HUES6 (cell line): ENCODE measurements at regions not wholly inside any gene's neighbourhood (a gene's known extent, or its start where the extent isn't known, plus 50 kb on each side); places are given as distances from the start of the nearest gene placed in this dataset.

Experiments
- H3K27ac ChIP-seq: 2 replicates; pipeline ENCODE4 v1.7.0; 2013; ENCODE audit warnings: low read depth, mild to moderate bottlenecking, low read length, inconsistent platforms
- H3K27me3 ChIP-seq: 2 replicates; pipeline ENCODE4 v1.6.1; 2013; ENCODE audit warnings: low read length; ENCODE audit not compliant: control insufficient read depth, insufficient read depth
- H3K36me3 ChIP-seq: 2 replicates; pipeline ENCODE4 v1.6.1; 2013; ENCODE audit warnings: low read length; ENCODE audit not compliant: control insufficient read depth, insufficient read depth
- H3K4me1 ChIP-seq: 2 replicates; pipeline ENCODE4 v1.6.1; 2013; ENCODE audit warnings: low read length; ENCODE audit not compliant: control insufficient read depth, insufficient read depth
- H3K4me3 ChIP-seq: 2 replicates; pipeline ENCODE4 v1.5.1; 2013; ENCODE audit warnings: low read depth, low read length
- H3K9ac ChIP-seq: one replicate; pipeline ENCODE4 v1.6.1; 2013; ENCODE audit warnings: mild to moderate bottlenecking, low read length
- H3K9me3 ChIP-seq: 2 replicates; pipeline ENCODE4 v1.6.1; 2013; ENCODE audit warnings: low read depth, low read length; ENCODE audit not compliant: control insufficient read depth, insufficient read depth

DNA sequence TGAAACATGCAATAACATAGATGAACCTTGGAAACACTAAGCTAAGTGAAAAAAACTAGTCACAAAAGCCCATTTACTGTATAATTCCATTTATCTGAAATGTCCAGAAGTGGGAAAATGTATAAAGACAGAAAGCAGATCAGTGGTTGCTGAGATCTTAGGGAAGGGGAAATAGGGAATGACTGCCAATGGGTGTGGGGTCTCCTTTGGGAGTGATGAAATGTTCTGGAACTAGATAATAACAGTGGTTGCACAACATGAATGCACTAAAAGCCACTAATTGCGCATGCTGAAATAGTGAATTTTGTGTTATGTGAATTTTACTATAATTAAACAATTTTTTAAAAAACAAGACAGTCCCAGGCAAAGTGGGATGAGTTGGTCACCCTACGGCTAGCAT is 472.8 kb downstream of the CCDC171 start:
- Histone ChIP-seq H3K9me3 (no peaks in the 10 kb centered on the region), H3K36me3 (no peaks in the 10 kb centered on the region), H3K27ac (no peak overlapping the region), H3K4me3 (no peak overlapping the region), H3K4me1 (no peaks in the 10 kb centered on the region), H3K9ac (no peak overlapping the region), H3K27me3 (no peaks in the 10 kb centered on the region)

DNA sequence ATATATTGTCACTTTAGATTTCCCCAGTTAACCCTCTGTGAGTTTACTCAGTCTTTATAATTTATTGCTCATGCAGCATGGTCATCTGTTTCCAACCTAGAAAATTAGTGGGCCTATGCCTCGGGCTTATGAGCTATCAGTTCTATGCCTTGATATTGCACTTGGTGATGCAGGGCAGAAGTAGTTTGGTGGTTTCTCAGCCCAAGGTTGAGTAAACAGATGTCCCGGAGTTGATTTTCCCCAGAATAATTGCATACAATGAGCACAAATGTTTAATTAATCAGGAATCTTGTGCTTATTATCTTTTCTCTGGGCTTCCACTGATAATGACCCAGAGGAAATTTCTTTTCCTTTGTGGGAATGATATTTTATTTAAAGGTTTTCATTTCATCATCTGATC is 474.0 kb downstream of the CCDC171 start:
- no peaks in the 10 kb centered on the region for H3K27me3 ChIP-seq
- no peak overlapping the region for H3K27ac ChIP-seq
- H3K9me3 ChIP-seq, result no peaks in the 10 kb centered on the region
- no peak overlapping the region for H3K9ac ChIP-seq
- H3K4me3 ChIP-seq, result no peak overlapping the region
- H3K36me3 ChIP-seq, result no peaks in the 10 kb centered on the region
- H3K4me1 ChIP-seq, result no peaks in the 10 kb centered on the region

DNA sequence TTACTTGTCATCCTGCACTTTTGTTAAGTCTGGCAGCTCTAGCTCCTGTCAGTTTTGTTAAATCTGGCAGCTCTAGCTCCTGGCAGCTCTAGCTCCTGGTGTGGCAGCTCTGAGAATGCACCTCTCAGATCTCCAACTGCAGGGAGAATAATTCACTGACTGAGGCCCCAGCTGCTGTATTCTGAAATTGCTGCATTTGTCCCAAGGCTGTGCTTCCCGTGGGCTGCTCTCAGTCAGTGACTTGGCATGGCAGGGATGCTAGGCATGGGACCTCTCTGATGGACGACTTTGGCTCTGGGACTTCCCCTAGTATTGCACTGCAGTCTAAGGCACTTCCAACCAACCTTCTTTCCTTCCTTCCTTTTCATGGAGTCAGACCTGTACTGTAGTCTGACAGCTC is 475.7 kb downstream of the CCDC171 start:
- Histone ChIP-seq H3K4me1 (no peaks in the 10 kb centered on the region), H3K36me3 (no peaks in the 10 kb centered on the region), H3K4me3 (no peak overlapping the region), H3K9me3 (no peaks in the 10 kb centered on the region), H3K9ac (no peak overlapping the region), H3K27me3 (no peaks in the 10 kb centered on the region), H3K27ac (no peak overlapping the region)

DNA sequence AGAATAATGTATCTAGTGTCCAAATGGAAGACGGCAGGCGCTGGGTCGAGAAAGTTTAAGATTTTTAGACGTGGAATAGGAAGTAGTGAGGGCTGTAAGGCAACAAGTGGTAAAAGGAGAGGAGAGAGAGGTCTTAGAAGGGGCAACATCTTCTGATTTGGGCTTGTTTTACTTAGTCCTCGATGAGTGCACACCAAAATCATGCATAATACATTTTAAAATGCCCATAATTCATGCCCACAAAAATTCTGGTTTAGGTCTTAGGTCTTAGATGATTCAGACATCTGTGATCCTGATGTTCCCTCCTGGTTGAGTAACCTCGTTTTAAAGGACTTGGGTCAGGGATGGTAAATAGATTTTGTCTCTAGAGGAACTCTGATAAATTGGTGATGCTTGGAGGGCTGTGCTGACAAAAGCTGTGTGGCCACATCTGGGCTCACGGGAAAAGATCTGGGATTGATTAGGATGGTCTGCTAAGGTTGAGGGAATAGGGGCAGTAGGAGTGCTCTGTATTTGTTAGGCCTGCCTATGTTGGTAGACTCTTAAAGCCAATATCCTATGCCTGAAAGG is 476.3 kb downstream of the CCDC171 start:
- Histone ChIP-seq H3K27me3 (no peaks in the 10 kb centered on the region), H3K4me3 (no peak overlapping the region), H3K27ac (no peak overlapping the region), H3K36me3 (no peaks in the 10 kb centered on the region), H3K9ac (no peak overlapping the region), H3K9me3 (no peaks in the 10 kb centered on the region), H3K4me1 (no peaks in the 10 kb centered on the region)

DNA sequence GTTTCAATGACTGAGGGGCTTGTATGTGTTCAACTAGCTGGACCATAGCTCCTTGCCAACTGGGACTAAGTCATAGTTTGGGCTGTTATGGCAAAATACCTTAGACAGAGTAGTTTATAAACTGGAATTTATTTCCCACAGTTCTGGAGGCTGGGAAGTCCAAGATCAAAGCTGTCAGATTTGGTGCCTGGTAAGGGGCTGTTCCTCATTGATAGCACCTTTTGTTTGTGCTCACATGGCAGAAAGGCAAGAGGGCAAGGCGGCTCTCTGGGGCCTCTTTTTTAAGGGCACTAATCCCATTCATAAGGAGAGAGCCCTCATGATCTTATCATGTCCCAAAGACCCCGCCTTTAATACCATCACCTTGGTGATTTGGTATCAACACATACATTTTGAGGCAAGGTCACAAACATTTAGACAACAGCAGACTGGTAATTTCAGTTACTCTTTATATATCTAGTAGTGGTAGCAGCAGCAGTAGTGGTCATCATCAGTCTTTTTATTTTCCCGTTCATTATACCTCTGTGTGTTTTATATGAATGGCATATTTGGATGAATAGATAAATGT is 477.0 kb downstream of the CCDC171 start:
- H3K4me1 ChIP-seq, result no peaks in the 10 kb centered on the region
- H3K9ac ChIP-seq, result no peak overlapping the region
- H3K4me3 ChIP-seq, result no peak overlapping the region
- no peaks in the 10 kb centered on the region for H3K27me3 ChIP-seq
- H3K36me3 ChIP-seq, result no peaks in the 10 kb centered on the region
- H3K27ac ChIP-seq, result no peak overlapping the region
- no peaks in the 10 kb centered on the region for H3K9me3 ChIP-seq

DNA sequence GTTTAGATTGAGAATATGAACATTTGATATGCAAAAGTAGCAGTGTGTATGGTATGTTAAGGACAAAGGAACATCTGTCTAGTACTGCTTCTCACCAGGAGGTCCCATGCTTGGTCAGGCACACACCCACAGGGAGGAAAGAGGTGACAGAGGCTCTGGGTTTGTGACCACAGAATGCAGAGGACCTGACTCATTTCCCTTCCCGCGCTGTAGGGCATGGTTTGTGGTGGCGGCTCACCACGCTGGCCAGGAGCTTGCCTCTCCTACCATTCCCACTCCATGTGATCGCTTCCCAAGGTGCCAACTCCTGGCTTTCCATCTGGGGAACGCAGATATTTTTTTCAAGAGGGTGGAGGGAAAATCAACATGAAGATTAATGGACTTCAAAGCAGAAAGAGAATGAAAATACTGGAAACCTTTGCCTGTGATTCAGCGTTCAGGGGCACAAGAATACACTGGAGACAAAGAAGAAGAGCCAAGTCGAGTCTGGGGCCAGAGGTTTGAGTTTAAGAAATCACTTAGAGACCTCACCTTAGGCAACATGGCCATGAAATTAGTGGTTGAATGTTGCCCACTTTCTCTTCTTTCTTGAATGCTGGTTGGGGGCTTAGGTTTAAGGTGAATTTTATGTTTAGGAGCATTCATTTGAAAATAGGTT is 477.8 kb downstream of the CCDC171 start:
- no peaks in the 10 kb centered on the region for H3K36me3 ChIP-seq
- no peaks in the 10 kb centered on the region for H3K4me1 ChIP-seq
- no peak overlapping the region for H3K27ac ChIP-seq
- no peaks in the 10 kb centered on the region for H3K9me3 ChIP-seq
- H3K27me3 ChIP-seq, result no peaks in the 10 kb centered on the region
- H3K4me3 ChIP-seq, result no peak overlapping the region
- no peak overlapping the region for H3K9ac ChIP-seq

DNA sequence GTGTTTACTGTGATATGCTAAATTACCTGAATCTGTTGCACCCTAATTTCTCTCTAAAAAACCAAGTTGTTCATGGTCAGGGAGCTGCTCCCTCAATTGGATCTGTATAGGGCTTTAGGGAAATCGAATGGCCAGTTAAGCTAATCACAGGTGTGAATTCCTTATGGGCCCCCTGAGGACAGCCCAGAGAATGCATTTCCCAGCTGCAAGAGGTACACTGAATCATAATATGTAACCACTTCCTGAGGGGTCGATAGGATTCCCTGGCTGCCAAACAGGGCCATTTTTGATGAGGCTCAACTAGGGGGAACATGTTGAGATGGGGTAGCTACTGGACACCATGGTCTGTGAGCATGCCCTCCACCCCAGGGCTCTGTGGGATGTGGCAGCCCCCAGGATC is 478.6 kb downstream of the CCDC171 start:
- H3K36me3 ChIP-seq, result no peaks in the 10 kb centered on the region
- H3K27me3 ChIP-seq, result no peaks in the 10 kb centered on the region
- no peaks in the 10 kb centered on the region for H3K4me1 ChIP-seq
- H3K27ac ChIP-seq, result no peak overlapping the region
- no peak overlapping the region for H3K4me3 ChIP-seq
- no peak overlapping the region for H3K9ac ChIP-seq
- no peaks in the 10 kb centered on the region for H3K9me3 ChIP-seq

DNA sequence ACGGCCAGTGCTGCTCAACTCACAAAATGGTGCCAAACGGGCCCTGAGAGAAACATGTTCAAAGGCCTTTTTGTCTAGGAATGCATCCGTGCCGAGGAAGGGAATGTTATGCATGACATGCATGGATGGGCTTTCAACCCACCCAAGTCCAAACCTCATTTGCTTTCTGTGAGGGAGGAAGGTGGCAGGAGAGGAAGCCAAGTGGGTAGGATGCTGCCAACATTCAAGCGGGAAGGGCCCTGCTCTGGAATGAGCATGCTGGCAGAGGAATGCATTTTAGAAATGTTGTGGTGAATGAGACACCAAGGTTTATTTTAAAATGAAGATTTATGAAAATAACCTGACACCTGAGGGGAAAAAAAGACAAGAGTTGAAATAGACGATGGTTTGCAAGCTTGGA is 479.1 kb downstream of the CCDC171 start:
- H3K4me1 ChIP-seq, result no peaks in the 10 kb centered on the region
- H3K9me3 ChIP-seq, result no peaks in the 10 kb centered on the region
- no peak overlapping the region for H3K27ac ChIP-seq
- no peaks in the 10 kb centered on the region for H3K27me3 ChIP-seq
- no peak overlapping the region for H3K9ac ChIP-seq
- H3K4me3 ChIP-seq, result no peak overlapping the region
- no peaks in the 10 kb centered on the region for H3K36me3 ChIP-seq

DNA sequence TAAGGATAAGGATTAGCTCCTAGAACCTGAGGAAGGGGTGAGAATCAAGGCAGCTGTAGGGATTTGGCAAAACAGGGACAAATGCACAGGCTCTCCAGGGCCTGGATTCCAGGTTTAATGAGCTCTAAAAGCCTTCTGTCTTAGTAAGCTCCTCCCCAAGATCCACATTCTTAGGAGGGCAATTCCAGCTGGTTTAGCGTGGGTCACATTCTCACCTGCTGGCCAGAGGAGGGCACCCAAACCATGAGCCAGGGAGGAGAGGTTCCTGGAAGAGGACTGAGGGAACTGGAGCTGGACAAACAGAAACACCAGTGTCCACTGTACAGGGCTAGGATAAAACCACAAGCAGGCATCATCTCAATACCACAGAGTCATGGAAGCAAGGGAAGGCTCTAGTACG is 480.0 kb downstream of the CCDC171 start:
- no peaks in the 10 kb centered on the region for H3K4me1 ChIP-seq

DNA sequence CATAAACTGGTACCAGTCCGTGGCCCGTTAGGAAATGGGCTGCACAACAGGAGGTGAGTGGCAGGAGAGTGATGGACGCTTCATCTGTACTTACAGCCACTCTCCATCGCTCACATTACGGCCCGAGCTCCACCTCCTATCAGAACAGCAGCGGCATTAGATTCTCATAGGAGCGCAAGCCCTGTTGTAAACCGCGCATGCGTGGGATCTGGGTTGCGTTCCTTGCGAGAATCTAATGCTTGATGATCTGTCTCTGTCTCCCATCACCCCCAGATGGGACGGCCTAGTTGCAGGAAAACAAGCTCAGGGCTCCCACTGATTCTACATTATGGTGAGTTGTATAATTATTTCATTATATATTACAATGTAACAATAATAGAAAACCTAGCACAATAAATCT is 480.4 kb downstream of the CCDC171 start:
- no peak overlapping the region for H3K9ac ChIP-seq
- no peaks in the 10 kb centered on the region for H3K27me3 ChIP-seq
- H3K4me3 ChIP-seq, result no peak overlapping the region
- no peaks in the 10 kb centered on the region for H3K36me3 ChIP-seq
- H3K4me1 ChIP-seq, result no peaks in the 10 kb centered on the region
- H3K27ac ChIP-seq, result no peak overlapping the region
- no peaks in the 10 kb centered on the region for H3K9me3 ChIP-seq

More for the DNA sequence above, 480.0 kb downstream of the CCDC171 start:
- no peak overlapping the region for H3K27ac ChIP-seq
- no peaks in the 10 kb centered on the region for H3K36me3 ChIP-seq
- H3K9me3 ChIP-seq, result no peaks in the 10 kb centered on the region
- no peak overlapping the region for H3K9ac ChIP-seq
- no peaks in the 10 kb centered on the region for H3K27me3 ChIP-seq
- H3K4me3 ChIP-seq, result no peak overlapping the region

DNA sequence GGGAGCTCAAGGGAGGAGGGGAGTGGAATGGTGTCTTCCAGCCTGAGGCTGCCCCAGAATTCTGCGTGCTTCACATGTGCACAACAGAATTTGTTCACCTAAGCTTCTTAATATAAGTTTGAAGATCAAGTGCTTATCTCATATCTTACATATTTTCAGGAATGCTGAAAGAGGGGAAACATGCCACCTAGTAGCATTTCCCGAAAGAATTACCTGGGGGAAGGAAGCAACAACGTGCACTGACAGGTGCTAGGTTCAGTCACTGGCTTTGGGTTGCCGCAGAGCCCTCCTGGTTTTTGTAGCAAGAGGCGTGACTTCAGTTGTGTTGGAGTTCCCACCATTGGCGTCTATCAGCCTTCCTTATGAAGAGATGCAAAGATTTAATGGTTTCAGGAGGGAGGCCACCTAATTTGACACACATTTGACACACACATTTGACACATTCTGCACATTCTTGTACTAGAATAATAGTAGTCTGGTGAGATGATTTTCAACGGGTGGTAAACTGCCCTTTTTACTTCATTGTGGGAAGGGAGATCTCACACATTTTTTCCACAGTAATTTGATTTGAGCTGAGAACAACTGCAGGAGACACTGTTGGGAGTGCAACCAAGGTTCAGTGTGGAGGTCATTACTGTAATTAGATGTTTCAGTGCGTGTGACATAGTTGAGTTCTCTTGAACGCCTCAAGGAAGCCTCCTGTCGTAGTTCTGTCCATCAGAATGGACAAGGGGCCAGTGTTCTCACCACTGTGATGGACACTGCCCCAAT is 481.3 kb downstream of the CCDC171 start:
- Histone ChIP-seq H3K4me1 (peaks cover under 1% of the 10 kb centered on the region; the same call in 1 of the 2 replicates), H3K9me3 (no peaks in the 10 kb centered on the region), H3K27me3 (no peaks in the 10 kb centered on the region), H3K4me3 (no peak overlapping the region), H3K36me3 (no peaks in the 10 kb centered on the region), H3K9ac (no peak overlapping the region), H3K27ac (no peak overlapping the region)
